ENCODE measurements at regions not wholly inside any gene's neighbourhood (a gene's known extent, or its start where the extent isn't known, plus 50 kb on each side); places are given as distances from the start of the nearest gene placed in this dataset.
A peak's percentile ranks its signal among the peaks of the same experiment; 100 is the strongest.

- ChIA-PET CTCF (interaction anchor here (1.0 to 1.3 kb wide), 3 partner anchors 84 to 223 kb away, joined by 3 read pairs; no protein-coding TSS in a partner anchor), POLR2A (no interaction called here)
- TF ChIP-seq, protein P1, sequence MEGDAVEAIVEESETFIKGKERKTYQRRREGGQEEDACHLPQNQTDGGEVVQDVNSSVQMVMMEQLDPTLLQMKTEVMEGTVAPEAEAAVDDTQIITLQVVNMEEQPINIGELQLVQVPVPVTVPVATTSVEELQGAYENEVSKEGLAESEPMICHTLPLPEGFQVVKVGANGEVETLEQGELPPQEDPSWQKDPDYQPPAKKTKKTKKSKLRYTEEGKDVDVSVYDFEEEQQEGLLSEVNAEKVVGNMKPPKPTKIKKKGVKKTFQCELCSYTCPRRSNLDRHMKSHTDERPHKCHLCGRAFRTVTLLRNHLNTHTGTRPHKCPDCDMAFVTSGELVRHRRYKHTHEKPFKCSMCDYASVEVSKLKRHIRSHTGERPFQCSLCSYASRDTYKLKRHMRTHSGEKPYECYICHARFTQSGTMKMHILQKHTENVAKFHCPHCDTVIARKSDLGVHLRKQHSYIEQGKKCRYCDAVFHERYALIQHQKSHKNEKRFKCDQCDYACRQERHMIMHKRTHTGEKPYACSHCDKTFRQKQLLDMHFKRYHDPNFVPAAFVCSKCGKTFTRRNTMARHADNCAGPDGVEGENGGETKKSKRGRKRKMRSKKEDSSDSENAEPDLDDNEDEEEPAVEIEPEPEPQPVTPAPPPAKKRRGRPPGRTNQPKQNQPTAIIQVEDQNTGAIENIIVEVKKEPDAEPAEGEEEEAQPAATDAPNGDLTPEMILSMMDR (IDR thresholded peaks at IDR 0.05; ENCODE audit: insufficient read depth, low read length, missing control alignments) = no peak
- H3K4me3 ChIP-seq (ENCODE audit: low read depth, low read length) = no peak overlapping the region
- peak; percentile 81 for DNase-seq (ENCODE audit: low read depth, low spot score)
Measured at GRCh38 chr11:112364962-112365481, 104.4 kb upstream of the PLET1 start.

DNA sequence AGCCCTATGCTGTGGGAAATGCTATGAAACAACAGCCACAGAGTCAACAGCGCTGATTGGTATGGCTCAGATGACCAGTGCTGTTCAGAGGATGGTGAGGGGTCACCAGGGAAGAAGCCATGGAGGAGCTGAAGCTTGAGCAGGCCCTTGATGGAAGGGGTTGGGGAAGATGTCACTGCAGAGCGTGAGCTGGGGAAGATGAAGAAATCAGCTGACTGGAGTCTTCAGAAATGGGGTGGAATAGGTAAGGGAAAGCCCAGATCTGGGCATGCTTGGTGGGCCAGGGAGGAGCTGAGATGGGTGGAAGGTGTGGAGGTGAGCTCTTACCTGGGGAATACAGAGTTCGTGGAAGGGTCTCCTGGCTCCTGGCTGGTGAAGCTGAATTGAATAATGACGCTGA lies 105.4 kb upstream of the PLET1 start:
- CTCF ChIA-PET = interaction anchor here (0.5 to 1.3 kb wide), 2 partner anchors 85 to 88 kb away, joined by 3 to 4 read pairs; no protein-coding TSS in a partner anchor
- no peak for DNase-seq (ENCODE audit: low read depth, low spot score)
- TF ChIP-seq, protein P1 (IDR thresholded peaks at IDR 0.05; ENCODE audit: insufficient read depth, low read length, missing control alignments) = no peak
- H3K4me3 ChIP-seq (ENCODE audit: low read depth, low read length) = no peak overlapping the region
- POLR2A ChIA-PET = no interaction called here

DNA sequence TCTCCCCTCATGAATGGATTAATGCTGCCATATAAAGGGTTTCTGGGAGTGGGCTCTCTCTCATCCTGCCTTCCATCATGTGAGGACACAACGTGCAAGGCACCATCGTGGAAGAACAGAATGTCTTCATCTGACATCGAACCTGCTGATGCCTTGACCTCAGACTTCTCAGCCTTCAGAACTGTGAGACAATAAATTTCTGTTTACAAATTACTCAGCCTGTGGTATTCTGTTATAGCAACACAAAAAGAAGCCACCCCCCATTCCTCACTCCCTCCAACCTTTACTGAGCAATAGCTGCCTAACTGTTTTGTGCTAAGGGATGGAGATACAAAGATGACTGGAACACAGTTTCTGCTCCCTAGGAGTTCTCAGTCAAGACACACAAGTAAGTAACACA lies 106.1 kb upstream of the PLET1 start:
- ChIA-PET POLR2A (no interaction called here), CTCF (interaction anchor here (0.5 kb wide), 1 partner anchor 86 kb away, joined by 4 read pairs; no protein-coding TSS in a partner anchor)
- no peak for DNase-seq (ENCODE audit: low read depth, low spot score)
- H3K4me3 ChIP-seq (ENCODE audit: low read depth, low read length) = no peak overlapping the region
- TF ChIP-seq, protein P1 (IDR thresholded peaks at IDR 0.05; ENCODE audit: insufficient read depth, low read length, missing control alignments) = no peak

DNA sequence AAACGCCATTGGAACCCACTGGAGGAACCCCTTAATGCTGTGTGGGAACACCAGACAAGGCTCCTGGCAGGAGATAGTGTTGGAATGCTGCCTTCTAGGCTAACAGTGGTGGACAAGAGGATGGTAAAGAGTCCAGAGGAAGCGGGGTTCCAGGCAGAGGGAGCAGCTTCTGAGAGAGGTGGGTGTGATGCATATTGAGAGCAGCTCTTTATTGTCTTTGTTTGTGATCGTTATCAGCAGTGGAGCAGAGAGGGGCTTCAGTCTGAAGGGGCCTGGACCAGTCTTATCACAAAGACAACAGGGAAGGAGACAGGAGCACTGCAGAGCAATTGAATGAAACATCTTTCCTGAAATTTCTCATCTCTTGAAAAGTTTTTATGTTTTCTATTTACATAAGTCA lies 106.8 kb upstream of the PLET1 start:
- CTCF ChIA-PET = no interaction called here
- DNase-seq (ENCODE audit: low read depth, low spot score) = no peak

GRCh38 chr11:112367895-112368294 lies 107.2 kb upstream of the PLET1 start:
- TF ChIP-seq, protein P1 (IDR thresholded peaks at IDR 0.05; ENCODE audit: insufficient read depth, low read length, missing control alignments) = no peak
- ChIA-PET CTCF (no interaction called here), POLR2A (no interaction called here)
- H3K4me3 ChIP-seq (ENCODE audit: low read depth, low read length) = no peak overlapping the region
- no peak for DNase-seq (ENCODE audit: low read depth, low spot score)

More for the DNA sequence above, 106.8 kb upstream of the PLET1 start:
- TF ChIP-seq, protein P1 (IDR thresholded peaks at IDR 0.05; ENCODE audit: insufficient read depth, low read length, missing control alignments) = no peak
- POLR2A ChIA-PET = no interaction called here
- H3K4me3 ChIP-seq (ENCODE audit: low read depth, low read length) = no peak overlapping the region

GRCh38 chr11:112368381-112368780 lies 107.7 kb upstream of the PLET1 start:
- ChIA-PET POLR2A (no interaction called here), CTCF (no interaction called here)
- TF ChIP-seq, protein P1 (IDR thresholded peaks at IDR 0.05; ENCODE audit: insufficient read depth, low read length, missing control alignments) = no peak
- no peak overlapping the region for H3K4me3 ChIP-seq (ENCODE audit: low read depth, low read length)
- DNase-seq (ENCODE audit: low read depth, low spot score) = no peak
